Liver (tissue), 8 donors: ENCODE measurements at regions not wholly inside any gene's neighbourhood (a gene's known extent, or its start where the extent isn't known, plus 50 kb on each side); places are given as distances from the start of the nearest gene placed in this dataset.

Experiments used
- DNase-seq: peaks from one replicate; pipeline ENCODE4 v3.0.0-alpha.2; 2017; ENCODE audit warnings: low spot score
- H3K27ac ChIP-seq, 2 donors: one replicate each; pipeline ENCODE4 v1.7.0; 2013; ENCODE audit warnings: inconsistent platforms in 2 of 2, low read length in 2 of 2, control low read depth in 1 of 2, low read depth in 1 of 2, mild to moderate bottlenecking in 1 of 2
- H3K27me3 ChIP-seq, 4 donors: one replicate each; pipeline versions ENCODE4 v1.6.1 to v1.7.0; 2013; ENCODE audit warnings: low read length in 3 of 4, inconsistent platforms in 1 of 4, mild to moderate bottlenecking in 1 of 4, moderate library complexity in 1 of 4; ENCODE audit not compliant: control insufficient read depth in 4 of 4, insufficient read depth in 4 of 4
- H3K36me3 ChIP-seq, 4 donors: one replicate each; pipeline versions ENCODE4 v1.6.1 to v1.7.0; 2013; ENCODE audit warnings: low read length in 3 of 4, mild to moderate bottlenecking in 3 of 4, low read depth in 1 of 4, moderate library complexity in 1 of 4; ENCODE audit not compliant: control insufficient read depth in 4 of 4, insufficient read depth in 3 of 4
- H3K4me1 ChIP-seq, 4 donors: one replicate each; pipeline versions ENCODE4 v1.6.1 to v1.7.0; 2013; ENCODE audit warnings: low read length in 3 of 4, mild to moderate bottlenecking in 3 of 4, moderate library complexity in 1 of 4; ENCODE audit not compliant: control insufficient read depth in 4 of 4, insufficient read depth in 4 of 4
- H3K4me3 ChIP-seq, 3 donors: one replicate each; pipeline versions ENCODE4 v1.6.1 to v1.7.0; 2013; ENCODE audit warnings: low read length in 3 of 3, control low read depth in 1 of 3, low read depth in 1 of 3, mild to moderate bottlenecking in 1 of 3
- H3K9ac ChIP-seq, 2 donors: one replicate each; pipeline ENCODE4 v1.7.0; 2013; ENCODE audit warnings: low read length in 2 of 2, mild to moderate bottlenecking in 2 of 2, moderate library complexity in 2 of 2, control low read depth in 1 of 2, low read depth in 1 of 2
- H3K9me3 ChIP-seq, 4 donors: one replicate each; pipeline versions ENCODE4 v1.6.1 to v1.7.0; 2013; ENCODE audit warnings: low read length in 3 of 4; ENCODE audit not compliant: control insufficient read depth in 4 of 4
- EGR1 ChIP-seq, 2 donors: IDR thresholded peaks; 2 replicates each; pipeline ENCODE4 v1.6.1; 2016 to 2018; ENCODE audit warnings: antibody characterized with exemption in 2 of 2, low read depth in 2 of 2
- FOXA1 ChIP-seq: IDR thresholded peaks from 2 replicates; pipeline ENCODE4 v1.6.1; 2016; ENCODE audit warnings: antibody characterized with exemption
- FOXA2 ChIP-seq: IDR thresholded peaks from 2 replicates; pipeline ENCODE4 v1.6.1; 2016; ENCODE audit warnings: antibody characterized with exemption
- GABPA ChIP-seq, 2 donors: IDR thresholded peaks in 1 of 2; conservative IDR thresholded peaks in 1 of 2; 2 replicates each; pipeline ENCODE4 v1.6.1; 2016; ENCODE audit warnings: antibody characterized with exemption in 2 of 2, mild to moderate bottlenecking in 1 of 2, moderate library complexity in 1 of 2
- HNF4A ChIP-seq, 2 donors: conservative IDR thresholded peaks; 2 replicates each; pipeline ENCODE4 v1.6.1; 2016; ENCODE audit warnings: antibody characterized with exemption in 2 of 2, mild to moderate bottlenecking in 2 of 2
- HNF4G ChIP-seq: IDR thresholded peaks from 2 replicates; pipeline ENCODE4 v1.6.1; 2016; ENCODE audit warnings: antibody characterized with exemption
- JUND ChIP-seq, 2 donors: IDR thresholded peaks; 2 replicates each; pipeline ENCODE4 v1.6.1; 2016; ENCODE audit warnings: antibody characterized with exemption in 2 of 2
- NR2F2 ChIP-seq: IDR thresholded peaks from 2 replicates; pipeline ENCODE4 v1.6.1; 2016; ENCODE audit warnings: antibody characterized with exemption
- RAD21 ChIP-seq, 2 donors: IDR thresholded peaks; 2 replicates each; pipeline ENCODE4 v1.6.1; 2016; ENCODE audit warnings: antibody characterized with exemption in 2 of 2, mild to moderate bottlenecking in 2 of 2
- RXRA ChIP-seq, 2 donors: IDR thresholded peaks; 2 replicates each; pipeline ENCODE4 v1.6.1; 2017 to 2018; ENCODE audit warnings: antibody characterized with exemption in 2 of 2, mild to moderate bottlenecking in 1 of 2
- SP1 ChIP-seq: IDR thresholded peaks from 2 replicates; pipeline ENCODE4 v1.6.1; 2018; ENCODE audit warnings: antibody characterized with exemption, mild to moderate bottlenecking
- TAF1 ChIP-seq: conservative IDR thresholded peaks from 2 replicates; pipeline ENCODE4 v1.6.1; 2016; ENCODE audit warnings: antibody characterized with exemption, mild to moderate bottlenecking
- YY1 ChIP-seq: IDR thresholded peaks from 2 replicates; pipeline ENCODE4 v1.6.1; 2016; ENCODE audit warnings: antibody characterized with exemption, mild to moderate bottlenecking
- WGBS: extraction: QIAGEN DNeasy Blood & Tissue Kit; methylation state at CpG from one replicate; pipeline ENCODE4 v1.1.7; 2013; 5-methylcytosine and 5-hydroxymethylcytosine counted together
- TF ChIP-seq, protein P1 (sequence below): fragments of 150-350 bp; IDR thresholded peaks from 2 replicates; pipeline ENCODE4 v1.5.1; 2017; ENCODE audit warnings: improper control_type of control experiment, low read depth, low read length; ENCODE audit not compliant: missing input control
- TF ChIP-seq, protein P2 (sequence below): IDR thresholded peaks from 2 replicates; pipeline ENCODE4 v1.6.1; 2016; ENCODE audit warnings: antibody characterized with exemption
- TF ChIP-seq, protein P3 (sequence below): IDR thresholded peaks from 2 replicates; pipeline ENCODE4 v1.6.1; 2016; ENCODE audit warnings: antibody characterized with exemption, mild to moderate bottlenecking
- TF ChIP-seq, protein P4 (sequence below): IDR thresholded peaks from 2 replicates; pipeline ENCODE4 v1.6.1; 2016; ENCODE audit warnings: antibody characterized with exemption
- TF ChIP-seq, protein P5 (sequence below): IDR thresholded peaks from 2 replicates; pipeline ENCODE4 v1.6.1; 2016; ENCODE audit warnings: antibody characterized with exemption
- donor health status: healthy.
- donor health status: healthy.
- donor health status: healthy.
- donor health status: healthy.
- donor health status: healthy.

DNA sequence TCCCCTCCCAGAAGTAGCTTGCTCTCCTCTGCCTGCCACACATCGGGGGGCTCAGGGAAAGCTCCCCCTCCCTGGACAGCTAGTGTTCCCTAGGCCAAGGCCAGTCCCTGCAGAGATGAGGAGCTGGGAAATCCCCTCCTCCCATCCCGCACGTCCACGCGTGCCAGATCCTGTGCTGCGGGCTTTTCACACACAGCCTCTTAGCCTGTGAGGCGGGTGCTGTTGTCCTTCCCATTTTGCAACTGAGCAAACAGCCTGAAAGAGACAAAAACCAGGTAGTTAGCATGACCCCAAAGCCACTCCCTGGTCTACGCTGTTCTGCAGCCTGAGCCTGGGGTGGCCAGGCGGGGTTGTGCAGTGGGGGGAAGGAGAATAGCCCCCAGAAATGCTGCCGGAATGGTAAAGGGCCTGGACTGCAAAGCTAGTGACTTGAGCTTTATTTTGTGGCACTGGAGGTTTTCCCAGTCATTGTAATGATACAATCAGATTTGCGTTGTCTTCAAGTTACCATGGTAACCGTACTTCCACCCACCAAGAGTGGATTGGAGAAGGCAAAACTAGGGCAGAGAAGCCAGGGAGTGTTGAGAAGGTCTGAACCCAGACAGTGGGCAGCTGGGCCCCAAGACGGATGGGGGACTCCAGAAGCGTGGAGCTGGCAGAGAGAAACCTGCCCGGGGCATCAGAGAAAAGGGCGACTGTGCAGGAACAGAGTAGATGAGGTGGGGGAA lies 98.6 kb upstream of the KCTD7 start:
- no peak overlapping the region for H3K9ac ChIP-seq
- no peak overlapping the region for H3K27ac ChIP-seq
- no peaks in the 10 kb centered on the region for H3K27me3 ChIP-seq
- DNase-seq, result no peak
- peaks cover 0 to 16% (median 7%) of the 10 kb centered on the region in 4 donors for H3K4me1 ChIP-seq
- no peaks in the 10 kb centered on the region for H3K9me3 ChIP-seq
- no peak overlapping the region for H3K4me3 ChIP-seq
- H3K36me3 ChIP-seq, result no peaks in the 10 kb centered on the region
- TF ChIP-seq, protein P1, sequence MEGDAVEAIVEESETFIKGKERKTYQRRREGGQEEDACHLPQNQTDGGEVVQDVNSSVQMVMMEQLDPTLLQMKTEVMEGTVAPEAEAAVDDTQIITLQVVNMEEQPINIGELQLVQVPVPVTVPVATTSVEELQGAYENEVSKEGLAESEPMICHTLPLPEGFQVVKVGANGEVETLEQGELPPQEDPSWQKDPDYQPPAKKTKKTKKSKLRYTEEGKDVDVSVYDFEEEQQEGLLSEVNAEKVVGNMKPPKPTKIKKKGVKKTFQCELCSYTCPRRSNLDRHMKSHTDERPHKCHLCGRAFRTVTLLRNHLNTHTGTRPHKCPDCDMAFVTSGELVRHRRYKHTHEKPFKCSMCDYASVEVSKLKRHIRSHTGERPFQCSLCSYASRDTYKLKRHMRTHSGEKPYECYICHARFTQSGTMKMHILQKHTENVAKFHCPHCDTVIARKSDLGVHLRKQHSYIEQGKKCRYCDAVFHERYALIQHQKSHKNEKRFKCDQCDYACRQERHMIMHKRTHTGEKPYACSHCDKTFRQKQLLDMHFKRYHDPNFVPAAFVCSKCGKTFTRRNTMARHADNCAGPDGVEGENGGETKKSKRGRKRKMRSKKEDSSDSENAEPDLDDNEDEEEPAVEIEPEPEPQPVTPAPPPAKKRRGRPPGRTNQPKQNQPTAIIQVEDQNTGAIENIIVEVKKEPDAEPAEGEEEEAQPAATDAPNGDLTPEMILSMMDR, result no peak
- no peak for TF ChIP-seq FOXA2
- 58% methylated on average over 16 of the region's 16 CpGs for WGBS

DNA sequence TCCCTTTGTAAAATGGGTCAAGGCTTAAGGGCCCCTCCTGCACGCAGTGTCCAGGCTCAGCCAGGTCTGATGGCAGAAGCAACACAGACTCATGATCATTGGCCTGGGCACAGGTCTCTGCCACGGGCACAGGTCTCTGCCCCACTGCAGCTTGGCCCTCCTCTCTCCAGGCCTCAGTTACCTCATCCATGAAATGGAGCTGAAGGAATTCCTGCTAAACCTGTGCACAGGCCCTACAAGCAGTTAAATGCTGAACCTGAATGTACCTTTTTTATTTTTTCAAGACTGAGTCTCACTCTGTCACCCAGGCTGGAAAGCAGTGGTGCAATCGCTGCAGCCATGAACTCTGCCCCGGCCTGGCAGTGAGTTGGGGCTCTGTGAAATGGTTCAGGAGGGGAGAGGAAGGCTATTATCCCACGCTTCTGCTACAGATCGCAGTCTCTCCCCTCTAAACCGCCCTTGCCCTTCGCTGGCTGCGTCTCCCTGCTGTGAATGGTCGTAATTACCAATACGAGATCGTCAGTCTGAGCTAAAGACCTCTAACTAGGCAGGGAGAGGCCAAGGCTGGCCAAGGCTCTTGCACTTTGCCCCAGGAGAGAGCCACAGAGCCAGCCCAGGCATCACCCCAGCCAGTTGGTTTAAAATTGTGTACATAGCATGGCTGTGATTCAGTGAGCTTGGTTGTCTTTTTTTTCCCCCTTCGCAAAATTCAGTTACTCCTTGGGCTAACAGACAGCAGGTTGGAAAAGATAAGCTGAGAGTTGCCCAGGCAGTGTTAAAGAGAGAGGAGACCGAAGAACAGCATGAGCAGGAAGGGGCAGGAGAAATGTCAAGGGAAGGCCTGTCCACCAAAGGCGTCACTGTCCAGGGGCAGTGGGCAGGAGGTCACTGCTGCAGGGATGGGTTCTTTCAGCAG lies 93.0 kb upstream of the KCTD7 start:
- no peaks in the 10 kb centered on the region for H3K27me3 ChIP-seq
- no peaks in the 10 kb centered on the region for H3K36me3 ChIP-seq
- peaks cover 16 to 33% (median 26%) of the 10 kb centered on the region in 4 donors for H3K4me1 ChIP-seq
- TF ChIP-seq, protein P1, result no peak
- TF ChIP-seq RXRA (IDR thresholded peaks at IDR 0.05) (peak; percentile 89 to 92), HNF4G (peak; percentile 86), FOXA1 (peak; percentile 14), GABPA (IDR thresholded peaks at IDR 0.05 in 1 of 2, conservative IDR thresholded peaks at IDR 0.05 in 1 of 2) (no peak), NR2F2 (peak; percentile 69), YY1 (peak; percentile 69), JUND (IDR thresholded peaks at IDR 0.05) (peak; percentile 47 to 77), SP1 (peak; percentile 100), HNF4A (conservative IDR thresholded peaks at IDR 0.05) (peak; percentile 91 to 95), FOXA2 (peak; percentile 66), EGR1 (IDR thresholded peaks at IDR 0.05; ENCODE audit: low read depth in 2 of 2) (no peak), RAD21 (IDR thresholded peaks at IDR 0.05) (peak in 1 of 2 donors; percentile 17), TAF1 (peak; percentile 83)
- TF ChIP-seq, protein P2, sequence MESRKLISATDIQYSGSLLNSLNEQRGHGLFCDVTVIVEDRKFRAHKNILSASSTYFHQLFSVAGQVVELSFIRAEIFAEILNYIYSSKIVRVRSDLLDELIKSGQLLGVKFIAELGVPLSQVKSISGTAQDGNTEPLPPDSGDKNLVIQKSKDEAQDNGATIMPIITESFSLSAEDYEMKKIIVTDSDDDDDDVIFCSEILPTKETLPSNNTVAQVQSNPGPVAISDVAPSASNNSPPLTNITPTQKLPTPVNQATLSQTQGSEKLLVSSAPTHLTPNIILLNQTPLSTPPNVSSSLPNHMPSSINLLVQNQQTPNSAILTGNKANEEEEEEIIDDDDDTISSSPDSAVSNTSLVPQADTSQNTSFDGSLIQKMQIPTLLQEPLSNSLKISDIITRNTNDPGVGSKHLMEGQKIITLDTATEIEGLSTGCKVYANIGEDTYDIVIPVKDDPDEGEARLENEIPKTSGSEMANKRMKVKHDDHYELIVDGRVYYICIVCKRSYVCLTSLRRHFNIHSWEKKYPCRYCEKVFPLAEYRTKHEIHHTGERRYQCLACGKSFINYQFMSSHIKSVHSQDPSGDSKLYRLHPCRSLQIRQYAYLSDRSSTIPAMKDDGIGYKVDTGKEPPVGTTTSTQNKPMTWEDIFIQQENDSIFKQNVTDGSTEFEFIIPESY, result no peak
- TF ChIP-seq, protein P3, sequence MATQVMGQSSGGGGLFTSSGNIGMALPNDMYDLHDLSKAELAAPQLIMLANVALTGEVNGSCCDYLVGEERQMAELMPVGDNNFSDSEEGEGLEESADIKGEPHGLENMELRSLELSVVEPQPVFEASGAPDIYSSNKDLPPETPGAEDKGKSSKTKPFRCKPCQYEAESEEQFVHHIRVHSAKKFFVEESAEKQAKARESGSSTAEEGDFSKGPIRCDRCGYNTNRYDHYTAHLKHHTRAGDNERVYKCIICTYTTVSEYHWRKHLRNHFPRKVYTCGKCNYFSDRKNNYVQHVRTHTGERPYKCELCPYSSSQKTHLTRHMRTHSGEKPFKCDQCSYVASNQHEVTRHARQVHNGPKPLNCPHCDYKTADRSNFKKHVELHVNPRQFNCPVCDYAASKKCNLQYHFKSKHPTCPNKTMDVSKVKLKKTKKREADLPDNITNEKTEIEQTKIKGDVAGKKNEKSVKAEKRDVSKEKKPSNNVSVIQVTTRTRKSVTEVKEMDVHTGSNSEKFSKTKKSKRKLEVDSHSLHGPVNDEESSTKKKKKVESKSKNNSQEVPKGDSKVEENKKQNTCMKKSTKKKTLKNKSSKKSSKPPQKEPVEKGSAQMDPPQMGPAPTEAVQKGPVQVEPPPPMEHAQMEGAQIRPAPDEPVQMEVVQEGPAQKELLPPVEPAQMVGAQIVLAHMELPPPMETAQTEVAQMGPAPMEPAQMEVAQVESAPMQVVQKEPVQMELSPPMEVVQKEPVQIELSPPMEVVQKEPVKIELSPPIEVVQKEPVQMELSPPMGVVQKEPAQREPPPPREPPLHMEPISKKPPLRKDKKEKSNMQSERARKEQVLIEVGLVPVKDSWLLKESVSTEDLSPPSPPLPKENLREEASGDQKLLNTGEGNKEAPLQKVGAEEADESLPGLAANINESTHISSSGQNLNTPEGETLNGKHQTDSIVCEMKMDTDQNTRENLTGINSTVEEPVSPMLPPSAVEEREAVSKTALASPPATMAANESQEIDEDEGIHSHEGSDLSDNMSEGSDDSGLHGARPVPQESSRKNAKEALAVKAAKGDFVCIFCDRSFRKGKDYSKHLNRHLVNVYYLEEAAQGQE, result peak; percentile 60
- TF ChIP-seq, protein P4, sequence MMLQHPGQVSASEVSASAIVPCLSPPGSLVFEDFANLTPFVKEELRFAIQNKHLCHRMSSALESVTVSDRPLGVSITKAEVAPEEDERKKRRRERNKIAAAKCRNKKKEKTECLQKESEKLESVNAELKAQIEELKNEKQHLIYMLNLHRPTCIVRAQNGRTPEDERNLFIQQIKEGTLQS, result peak; percentile 6
- TF ChIP-seq, protein P5, sequence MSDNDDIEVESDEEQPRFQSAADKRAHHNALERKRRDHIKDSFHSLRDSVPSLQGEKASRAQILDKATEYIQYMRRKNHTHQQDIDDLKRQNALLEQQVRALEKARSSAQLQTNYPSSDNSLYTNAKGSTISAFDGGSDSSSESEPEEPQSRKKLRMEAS, result no peak
- DNase-seq, result no peak
- H3K9ac ChIP-seq, result no peak overlapping the region
- no peaks in the 10 kb centered on the region for H3K9me3 ChIP-seq
- H3K4me3 ChIP-seq, result no peak overlapping the region
- peak overlapping the region; percentile 81 to 87 for H3K27ac ChIP-seq
- 34% methylated on average over 15 of the region's 15 CpGs for WGBS
